HEK293T (cell line): ENCODE measurements at regions not wholly inside any gene's neighbourhood (a gene's known extent, or its start where the extent isn't known, plus 50 kb on each side); places are given as distances from the start of the nearest gene placed in this dataset.

Experiments used
- CTCF ChIA-PET: fragments of 350-600 bp; formaldehyde crosslinking; extraction: SDS; loops from one replicate; lab custom pipeline; 2021; ENCODE audit warnings: antibody characterized with exemption, inconsistent platforms; lab: Yijun Ruan, JAX
- POLR2A ChIA-PET: fragments of 350-600 bp; formaldehyde crosslinking; extraction: SDS; loops from one replicate; lab custom pipeline; 2020; ENCODE audit warnings: antibody characterized with exemption, inconsistent platforms; lab: Yijun Ruan, JAX
- DNase-seq: peaks from one replicate; pipeline ENCODE4 v3.0.0; 2012; ENCODE audit warnings: mixed read lengths; ENCODE audit errors: extremely low spot score
- ARNT ChIP-seq: fragments of 450-650 bp; IDR thresholded peaks from 2 replicates; pipeline ENCODE4 v1.6.1; 2017; ENCODE audit warnings: mild to moderate bottlenecking
- BHLHE40 ChIP-seq: fragments of 450-650 bp; IDR thresholded peaks from 2 replicates; pipeline ENCODE4 v1.6.1; 2016; ENCODE audit warnings: mild to moderate bottlenecking, moderate library complexity, borderline replicate concordance
- CTBP1 ChIP-seq: fragments of 450-650 bp; IDR thresholded peaks from 2 replicates; pipeline ENCODE4 v1.6.1; 2016; ENCODE audit warnings: borderline replicate concordance
- ELF4 ChIP-seq: fragments of 450-650 bp; IDR thresholded peaks from 2 replicates; pipeline ENCODE4 v1.6.1; 2017; ENCODE audit warnings: antibody characterized with exemption
- FOXA1 ChIP-seq: fragments of 450-650 bp; IDR thresholded peaks from 2 replicates; pipeline ENCODE4 v1.6.1; 2016; ENCODE audit warnings: mild to moderate bottlenecking
- FOXK2 ChIP-seq: fragments of 450-650 bp; IDR thresholded peaks from 2 replicates; pipeline ENCODE4 v1.6.1; 2016; ENCODE audit warnings: mild to moderate bottlenecking
- FOXM1 ChIP-seq: fragments of 450-650 bp; IDR thresholded peaks from 2 replicates; pipeline ENCODE4 v1.6.1; 2017; ENCODE audit warnings: mild to moderate bottlenecking, borderline replicate concordance
- HDGF ChIP-seq: fragments of 450-650 bp; IDR thresholded peaks from 2 replicates; pipeline ENCODE4 v1.6.1; 2017; ENCODE audit warnings: antibody characterized with exemption, borderline replicate concordance
- L3MBTL2 ChIP-seq: fragments of 450-650 bp; conservative IDR thresholded peaks from 2 replicates; pipeline ENCODE4 v1.6.1; 2016; ENCODE audit warnings: mild to moderate bottlenecking
- LEF1 ChIP-seq: fragments of 450-650 bp; IDR thresholded peaks from 2 replicates; pipeline ENCODE4 v1.6.1; 2017; ENCODE audit warnings: mild to moderate bottlenecking, borderline replicate concordance
- NFRKB ChIP-seq: fragments of 450-650 bp; IDR thresholded peaks from 2 replicates; pipeline ENCODE4 v1.6.1; 2016; ENCODE audit warnings: mild to moderate bottlenecking, moderate library complexity
- SP1 ChIP-seq: fragments of 450-650 bp; IDR thresholded peaks from 2 replicates; pipeline ENCODE4 v1.6.1; 2017
- SUZ12 ChIP-seq: fragments of 450-650 bp; IDR thresholded peaks from 2 replicates; pipeline ENCODE4 v1.6.1; 2016; ENCODE audit warnings: mild to moderate bottlenecking
- TARDBP ChIP-seq: fragments of 450-650 bp; IDR thresholded peaks from 2 replicates; pipeline ENCODE4 v1.6.1; 2016
- ZNF384 ChIP-seq: fragments of 450-650 bp; IDR thresholded peaks from 2 replicates; pipeline ENCODE4 v1.6.1; 2016
- TF ChIP-seq, protein P1 (sequence below): fragments of 450-650 bp; IDR thresholded peaks from 2 replicates; pipeline ENCODE4 v1.6.1; 2016

DNA sequence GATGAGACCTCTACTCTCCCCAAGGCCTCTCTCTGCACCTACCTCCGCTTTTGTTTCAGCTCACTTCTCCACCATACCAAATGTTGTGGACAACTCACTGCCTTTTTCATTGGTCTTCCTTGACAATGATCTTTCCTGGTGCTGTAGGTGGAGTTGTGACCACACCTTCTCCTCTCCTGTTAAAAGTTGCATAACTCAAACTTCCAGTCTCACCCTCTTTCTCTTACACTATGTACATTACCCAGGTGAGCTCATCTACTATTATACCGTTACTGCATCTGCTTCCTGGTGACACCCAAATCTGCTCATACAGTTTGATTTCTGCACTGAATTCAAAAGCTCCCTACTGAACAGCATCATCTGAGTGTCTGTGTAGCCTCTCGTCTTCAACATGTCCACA, 542.8 kb downstream of the GALC start:
- DNase-seq, result no peak
- ChIA-PET POLR2A (no interaction called here), CTCF (no interaction called here)
- no peak for TF ChIP-seq L3MBTL2
- no peak for TF ChIP-seq BHLHE40
- no peak for TF ChIP-seq HDGF
- TF ChIP-seq LEF1, result no peak
- no peak for TF ChIP-seq FOXM1
- no peak for TF ChIP-seq SUZ12
- no peak for TF ChIP-seq NFRKB
- no peak for TF ChIP-seq CTBP1
- TF ChIP-seq, protein P1, sequence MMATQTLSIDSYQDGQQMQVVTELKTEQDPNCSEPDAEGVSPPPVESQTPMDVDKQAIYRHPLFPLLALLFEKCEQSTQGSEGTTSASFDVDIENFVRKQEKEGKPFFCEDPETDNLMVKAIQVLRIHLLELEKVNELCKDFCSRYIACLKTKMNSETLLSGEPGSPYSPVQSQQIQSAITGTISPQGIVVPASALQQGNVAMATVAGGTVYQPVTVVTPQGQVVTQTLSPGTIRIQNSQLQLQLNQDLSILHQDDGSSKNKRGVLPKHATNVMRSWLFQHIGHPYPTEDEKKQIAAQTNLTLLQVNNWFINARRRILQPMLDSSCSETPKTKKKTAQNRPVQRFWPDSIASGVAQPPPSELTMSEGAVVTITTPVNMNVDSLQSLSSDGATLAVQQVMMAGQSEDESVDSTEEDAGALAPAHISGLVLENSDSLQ, result no peak
- TF ChIP-seq FOXK2, result no peak
- TF ChIP-seq ELF4, result no peak
- TF ChIP-seq TARDBP, result no peak
- no peak for TF ChIP-seq FOXA1
- TF ChIP-seq ZNF384, result no peak
- TF ChIP-seq SP1, result no peak
- TF ChIP-seq ARNT, result no peak

DNA sequence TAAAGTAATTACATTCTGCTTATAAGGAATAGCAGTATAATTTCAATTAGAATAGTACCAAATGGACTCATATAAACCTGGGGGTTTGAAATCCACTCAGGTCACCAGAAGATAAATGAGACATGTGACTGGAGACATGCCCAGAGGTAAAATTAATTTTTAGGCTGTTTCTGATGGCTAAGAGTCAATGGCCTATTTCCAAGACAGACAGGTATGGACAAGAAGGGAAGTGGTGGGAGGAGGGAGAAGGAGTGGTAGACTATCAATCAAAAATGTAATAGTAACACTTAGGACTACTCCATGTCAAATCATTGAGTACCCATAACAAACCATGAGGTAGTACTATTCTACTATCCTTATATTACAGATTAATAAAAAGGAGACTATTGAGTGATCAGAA, 544.0 kb downstream of the GALC start:
- TF ChIP-seq ELF4, result no peak
- no peak for TF ChIP-seq HDGF
- no peak for TF ChIP-seq NFRKB
- TF ChIP-seq ARNT, result no peak
- no peak for TF ChIP-seq ZNF384
- no peak for TF ChIP-seq SP1
- TF ChIP-seq SUZ12, result no peak
- no peak for TF ChIP-seq FOXA1
- POLR2A ChIA-PET, result no interaction called here
- no peak for DNase-seq
- CTCF ChIA-PET, result no interaction called here

DNA sequence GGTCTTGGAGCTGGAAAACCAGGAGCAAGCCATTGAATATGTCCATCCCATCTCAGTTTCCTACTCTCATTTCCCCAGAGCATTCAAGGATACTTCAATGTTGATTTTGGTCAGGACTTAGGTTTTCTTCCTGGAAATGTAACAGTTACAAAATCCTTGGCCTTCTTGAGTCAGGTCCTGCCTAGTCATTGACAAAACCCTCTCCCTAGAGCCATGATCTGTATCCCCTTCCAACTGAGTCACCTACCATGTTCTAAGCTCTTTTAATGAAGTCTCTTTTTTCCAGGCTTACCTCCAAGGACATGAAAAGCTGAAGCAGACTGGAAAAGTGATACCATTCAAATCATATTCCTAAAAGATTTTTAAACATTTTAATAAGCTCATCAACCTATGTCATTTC, 549.2 kb downstream of the GALC start:
- ChIA-PET POLR2A (no interaction called here), CTCF (no interaction called here)
- DNase-seq, result no peak
- no peak for TF ChIP-seq L3MBTL2
- TF ChIP-seq SUZ12, result no peak
- no peak for TF ChIP-seq LEF1
- TF ChIP-seq FOXM1, result no peak
- no peak for TF ChIP-seq ZNF384
- no peak for TF ChIP-seq TARDBP
- TF ChIP-seq BHLHE40, result no peak
- no peak for TF ChIP-seq SP1
- TF ChIP-seq CTBP1, result no peak
- TF ChIP-seq HDGF, result no peak

DNA sequence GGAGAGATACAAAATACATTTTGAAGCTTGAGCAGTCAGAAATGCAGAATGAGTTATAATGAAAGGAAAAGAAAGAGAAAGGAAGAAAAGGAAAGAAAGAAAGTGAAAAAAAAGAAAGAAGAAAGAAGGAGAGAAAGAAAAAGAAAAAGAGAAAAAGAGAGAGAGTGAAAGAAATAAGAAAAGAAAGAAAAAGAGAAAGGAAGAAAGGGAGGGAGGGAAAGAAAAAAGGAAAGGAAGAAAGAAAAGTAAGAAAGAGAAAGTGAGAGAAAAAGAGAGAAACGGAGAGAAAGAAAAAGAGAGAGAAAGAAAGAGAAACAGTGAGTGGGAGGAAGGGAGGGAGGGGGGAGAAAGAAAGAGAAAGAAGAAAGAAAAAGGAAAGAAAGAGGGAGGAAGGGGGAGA, 549.9 kb downstream of the GALC start:
- POLR2A ChIA-PET, result no interaction called here
- no peak for DNase-seq
- CTCF ChIA-PET, result no interaction called here
- TF ChIP-seq ELF4, result no peak
- no peak for TF ChIP-seq FOXA1
- no peak for TF ChIP-seq SUZ12
- no peak for TF ChIP-seq SP1
- TF ChIP-seq FOXK2, result no peak
- TF ChIP-seq ZNF384, result no peak
- no peak for TF ChIP-seq TARDBP
- TF ChIP-seq NFRKB, result no peak
- no peak for TF ChIP-seq BHLHE40
- TF ChIP-seq, protein P1, result no peak
- TF ChIP-seq FOXM1, result no peak
- TF ChIP-seq ARNT, result no peak
- no peak for TF ChIP-seq CTBP1
- TF ChIP-seq HDGF, result no peak
- TF ChIP-seq L3MBTL2, result no peak
- no peak for TF ChIP-seq LEF1

DNA sequence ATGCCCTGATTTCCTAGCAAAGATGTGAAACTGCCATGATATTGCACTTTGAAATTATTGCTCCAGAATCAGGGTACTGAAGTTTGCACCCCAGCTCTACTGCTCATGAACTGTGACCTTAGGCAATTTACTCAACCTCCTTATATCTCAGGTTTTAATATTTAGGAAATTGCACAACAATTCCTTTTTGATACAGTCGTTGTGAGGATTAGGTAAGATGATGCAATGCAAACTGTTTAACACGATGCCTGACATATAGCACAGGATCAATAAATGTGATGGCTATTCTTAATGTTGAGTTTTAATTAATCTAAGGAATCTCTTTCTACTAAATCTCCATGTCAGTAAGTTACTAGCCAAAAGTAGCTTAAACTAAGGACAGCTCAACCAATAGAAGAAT, 555.8 kb downstream of the GALC start:
- ChIA-PET POLR2A (no interaction called here), CTCF (no interaction called here)
- DNase-seq, result no peak
- no peak for TF ChIP-seq FOXM1

DNA sequence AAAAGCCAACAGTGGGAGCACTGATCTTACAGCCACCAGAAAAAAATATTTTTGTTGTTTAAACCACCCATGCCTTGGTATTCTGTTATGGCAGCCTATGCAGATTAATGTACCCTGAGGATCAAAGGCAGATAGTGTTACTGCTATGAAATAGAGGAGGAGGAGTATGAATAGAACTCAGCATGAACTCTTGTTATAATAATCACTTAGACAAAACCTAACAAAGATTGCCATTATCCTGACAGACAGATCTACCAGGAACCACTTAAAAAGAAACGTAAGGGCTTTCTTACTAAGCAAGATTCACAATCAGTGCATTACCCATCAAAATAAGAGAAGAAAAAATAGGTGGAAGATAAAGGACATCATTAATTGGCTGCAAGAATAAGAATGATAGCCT, 558.3 kb downstream of the GALC start:
- no peak for DNase-seq
- CTCF ChIA-PET, result no interaction called here
- TF ChIP-seq ZNF384 (no peak), L3MBTL2 (no peak), ELF4 (no peak), NFRKB (no peak), ARNT (no peak), BHLHE40 (no peak), FOXM1 (no peak), FOXK2 (no peak)
- POLR2A ChIA-PET, result no interaction called here

DNA sequence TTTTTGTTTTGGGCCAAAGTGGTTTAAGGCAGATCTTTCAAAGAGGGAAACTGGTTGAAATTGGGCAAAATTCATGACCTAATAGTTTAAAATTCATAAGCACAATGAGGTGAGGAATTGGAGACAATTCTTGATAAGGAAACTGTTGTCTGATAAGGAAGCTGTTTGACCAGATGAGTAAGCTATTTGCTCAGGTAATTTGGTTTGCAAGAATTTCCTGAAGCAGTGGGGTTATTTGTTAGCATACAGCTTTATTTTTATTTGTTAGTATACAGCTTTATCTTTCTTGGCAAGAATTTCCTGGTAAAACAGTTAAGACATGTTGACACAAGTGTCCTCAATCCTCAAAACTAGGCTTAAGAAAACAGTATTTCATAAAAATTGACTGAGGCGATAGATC, 559.0 kb downstream of the GALC start:
- CTCF ChIA-PET, result no interaction called here
- DNase-seq, result no peak
- POLR2A ChIA-PET, result no interaction called here
- no peak for TF ChIP-seq FOXA1

DNA sequence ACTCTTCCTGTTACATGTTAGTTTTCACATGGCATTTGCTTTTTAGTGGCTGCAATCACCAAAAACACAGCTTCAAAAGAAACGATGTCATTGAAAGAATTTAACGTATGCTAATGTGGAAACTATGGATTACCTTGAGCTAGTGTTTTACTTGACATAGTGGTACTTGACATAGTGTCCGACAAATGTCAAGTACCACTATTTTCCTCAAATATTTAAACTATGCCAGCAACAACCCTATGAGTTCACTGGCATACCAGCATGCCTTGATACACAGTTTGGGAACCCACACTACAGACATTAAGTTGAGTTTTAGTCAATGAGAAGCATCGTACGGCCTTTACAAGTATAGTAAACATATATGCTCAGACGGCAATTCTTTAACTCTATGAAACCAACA, 560.3 kb downstream of the GALC start:
- TF ChIP-seq LEF1 (no peak), L3MBTL2 (no peak), FOXK2 (no peak), ZNF384 (no peak), FOXA1 (no peak), ARNT (no peak), SP1 (no peak), FOXM1 (no peak), TARDBP (no peak), HDGF (no peak)
- no peak for DNase-seq
- CTCF ChIA-PET, result no interaction called here
- POLR2A ChIA-PET, result no interaction called here
